Right ventricle myocardium inferior (tissue), 1 donor: ENCODE measurements at regions not wholly inside any gene's neighbourhood (a gene's known extent, or its start where the extent isn't known, plus 50 kb on each side); places are given as distances from the start of the nearest gene placed in this dataset.
"Not testable (repeated sequence)": the region's sequence is repeated elsewhere in the genome, so short reads cannot be mapped to it uniquely, and the experiment has no call there.

ENCODE experiments used
- ATAC-seq: fragments of 200-7000 bp; cut with Tn5 transposase; one replicate; pipeline ENCODE4 v1.9.1; 2020; ENCODE audit warnings: mild to moderate bottlenecking, moderate library complexity
- DNase-seq: peaks from one replicate; pipeline ENCODE4 v3.0.0; 2021; ENCODE audit errors: missing footprints
- intact Hi-C: fragments of 100-400 bp; cut with DNase I; formaldehyde crosslinking; loops from one replicate; pipeline ENCODE4 v1.11.0; 2022
- donor health status: DM: no; HTN: yes; CAD: no; lungs with severe emphysema.

DNA sequence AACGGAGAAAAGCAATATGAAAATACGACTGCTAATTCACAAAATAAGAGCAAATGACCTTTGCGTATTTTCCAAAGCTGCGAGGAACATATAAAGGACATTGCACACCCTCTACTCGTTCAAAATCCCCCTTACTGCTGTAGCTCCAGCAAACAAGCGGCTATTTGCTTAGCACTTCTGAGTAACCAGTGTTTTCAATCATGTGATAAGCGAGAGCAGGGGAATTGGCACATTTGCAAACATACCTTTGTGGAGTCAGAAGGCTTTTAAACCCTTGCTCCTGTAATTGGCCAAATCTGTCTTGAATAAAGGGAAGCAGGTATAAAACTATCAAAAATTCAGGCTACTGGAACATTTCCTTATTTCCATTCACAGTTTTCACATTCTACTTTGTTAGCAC, 610.2 kb downstream of the UBE2NL start:
- intact Hi-C loops: no loop called here
- no peak for ATAC-seq

GRCh38 chrX:144531877-144532276, 648.0 kb downstream of the UBE2NL start:
- no peak for DNase-seq

More for the DNA sequence above, 610.2 kb downstream of the UBE2NL start:
- DNase-seq: no peak

GRCh38 chrX:144566592-144566991, 680.7 kb upstream of the SPANXN1 start:
- no peak for ATAC-seq

More at GRCh38 chrX:144531877-144532276, 648.0 kb downstream of the UBE2NL start:
- ATAC-seq: no peak
- intact Hi-C loops: no loop called here

GRCh38 chrX:144586756-144587155, 660.5 kb upstream of the SPANXN1 start:
- DNase-seq: no peak
- ATAC-seq: no peak
- intact Hi-C loops: no loop called here

More at GRCh38 chrX:144566592-144566991, 680.7 kb upstream of the SPANXN1 start:
- intact Hi-C loops: no loop called here
- DNase-seq: no peak

- ATAC-seq (no peak), DNase-seq (no peak)
- intact Hi-C loops: no loop called here
Measured at GRCh38 chrX:144592036-144592435, 655.3 kb upstream of the SPANXN1 start.

- ATAC-seq: no peak
- intact Hi-C loops: no loop called here
- DNase-seq: no peak
Measured at GRCh38 chrX:144601010-144601409, 646.3 kb upstream of the SPANXN1 start.

- ATAC-seq (no peak), DNase-seq (no peak)
- intact Hi-C loops: no loop called here
Measured at GRCh38 chrX:144612076-144612475, 635.2 kb upstream of the SPANXN1 start.

GRCh38 chrX:144616317-144616716, 631.0 kb upstream of the SPANXN1 start:
- ATAC-seq: no peak
- intact Hi-C loops: no loop called here
- no peak for DNase-seq

DNA sequence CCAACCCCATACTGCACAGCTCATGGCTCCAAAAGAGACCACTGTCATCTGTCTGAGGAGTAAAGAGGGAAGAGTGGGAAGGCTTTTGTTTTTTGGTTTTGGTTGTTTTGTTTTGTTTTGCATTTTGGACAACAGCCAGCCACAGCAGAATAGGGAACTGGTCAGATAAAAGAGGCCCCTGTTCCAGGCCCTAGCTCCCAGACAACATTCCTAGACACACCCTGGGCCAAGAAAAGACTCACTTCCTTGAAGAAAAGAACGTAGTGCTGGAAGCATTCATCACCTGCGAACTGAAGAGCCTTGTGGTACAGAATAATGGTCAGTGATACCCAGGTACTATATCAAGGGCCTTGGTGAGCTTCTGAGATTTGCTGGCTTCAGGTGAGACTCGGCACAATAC, 619.4 kb upstream of the SPANXN1 start:
- DNase-seq: no peak
- intact Hi-C loops: no loop called here
- no peak for ATAC-seq

GRCh38 chrX:144634451-144634850, 612.9 kb upstream of the SPANXN1 start:
- intact Hi-C loops, DNase-seq, ATAC-seq: not testable (repeated sequence)

DNA sequence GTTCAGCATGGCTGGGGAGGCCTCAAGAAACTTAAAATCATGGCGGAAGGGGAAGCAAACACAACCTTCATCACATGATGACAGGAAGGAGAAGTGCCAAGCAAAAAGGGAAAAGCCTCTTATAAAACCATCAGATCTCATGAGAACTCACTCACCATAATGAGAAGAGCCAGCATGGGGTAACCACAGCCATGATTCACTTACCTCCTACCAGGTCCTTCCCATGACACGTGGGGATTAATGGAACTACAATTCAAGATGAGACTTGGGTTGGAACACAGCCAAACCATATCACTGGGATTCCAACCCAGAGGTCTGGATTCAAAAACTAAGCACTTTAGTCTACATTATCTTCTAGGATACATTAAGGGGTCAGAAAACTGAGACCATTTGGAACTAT, 609.6 kb upstream of the SPANXN1 start:
- ATAC-seq (no peak), DNase-seq (no peak)
- intact Hi-C loops: no loop called here

- no peak for DNase-seq
Measured at GRCh38 chrX:144648788-144649187, 598.5 kb upstream of the SPANXN1 start.

GRCh38 chrX:144681501-144681900, 565.8 kb upstream of the SPANXN1 start:
- no peak for DNase-seq
- intact Hi-C loops: no loop called here
- ATAC-seq: no peak

More at GRCh38 chrX:144648788-144649187, 598.5 kb upstream of the SPANXN1 start:
- no peak for ATAC-seq
- intact Hi-C loops: no loop called here

DNA sequence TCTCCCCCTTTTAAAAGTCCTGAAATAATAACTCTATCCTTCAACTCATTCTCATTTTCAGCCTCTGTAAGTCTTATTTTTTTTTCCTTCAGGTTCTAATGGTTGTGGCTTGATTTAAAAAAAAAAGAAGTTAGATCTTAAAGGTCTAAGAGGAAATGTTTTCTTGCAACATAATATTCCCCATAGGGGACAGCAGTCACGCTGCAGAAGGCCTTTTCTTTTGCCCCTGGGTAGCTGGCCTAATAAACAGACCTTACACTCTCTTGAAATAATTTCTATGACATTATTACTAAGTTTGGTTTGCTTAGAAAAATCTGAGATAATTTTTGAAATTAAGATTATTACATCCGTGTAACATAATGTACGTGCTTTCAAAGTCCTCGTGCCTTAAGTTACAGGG, 564.1 kb upstream of the SPANXN1 start:
- ATAC-seq: no peak
- no peak for DNase-seq
- intact Hi-C loops: no loop called here

- DNase-seq (no peak), ATAC-seq (no peak)
- intact Hi-C loops: no loop called here
Measured at GRCh38 chrX:144709841-144710240, 537.5 kb upstream of the SPANXN1 start.

DNA sequence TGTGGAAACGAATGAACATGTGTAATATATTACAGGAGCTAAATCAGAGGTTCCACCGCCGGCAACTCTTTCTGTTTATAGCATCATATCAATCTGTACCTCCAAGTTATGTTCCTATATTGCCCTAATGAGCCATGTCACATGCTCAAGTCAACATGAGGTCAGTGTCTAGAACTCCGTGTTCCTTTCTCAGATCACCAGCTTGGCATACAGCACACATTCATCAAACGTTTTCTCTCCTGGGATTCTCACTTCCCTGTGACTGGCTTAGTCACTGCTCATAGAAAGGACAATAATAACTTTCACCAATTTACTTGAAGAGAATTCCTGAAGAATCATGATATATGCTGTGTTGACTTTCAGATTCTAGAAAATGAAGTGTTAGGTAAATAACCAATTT, 532.0 kb upstream of the SPANXN1 start:
- no peak for DNase-seq
- intact Hi-C loops: no loop called here
- no peak for ATAC-seq

DNA sequence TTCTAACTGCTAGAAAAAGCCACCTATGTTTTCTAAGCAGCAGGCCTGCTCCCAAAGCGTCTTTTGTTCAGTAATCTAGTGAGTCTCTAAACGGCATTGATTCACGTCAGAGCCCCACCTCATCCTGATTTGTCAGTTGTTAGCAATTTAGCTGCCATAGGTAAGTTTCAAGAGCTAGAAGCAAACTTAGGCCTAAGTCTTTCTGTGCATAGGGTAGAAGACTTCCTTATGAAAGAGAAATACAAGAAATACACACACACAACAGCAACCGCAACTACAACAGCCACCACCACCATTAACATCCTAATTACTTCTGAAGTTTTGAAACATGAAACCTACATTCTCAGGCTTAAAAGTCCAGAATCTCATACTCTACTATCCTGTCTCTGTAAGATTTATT, 531.1 kb upstream of the SPANXN1 start:
- ATAC-seq: no peak
- intact Hi-C loops: no loop called here
- no peak for DNase-seq

DNA sequence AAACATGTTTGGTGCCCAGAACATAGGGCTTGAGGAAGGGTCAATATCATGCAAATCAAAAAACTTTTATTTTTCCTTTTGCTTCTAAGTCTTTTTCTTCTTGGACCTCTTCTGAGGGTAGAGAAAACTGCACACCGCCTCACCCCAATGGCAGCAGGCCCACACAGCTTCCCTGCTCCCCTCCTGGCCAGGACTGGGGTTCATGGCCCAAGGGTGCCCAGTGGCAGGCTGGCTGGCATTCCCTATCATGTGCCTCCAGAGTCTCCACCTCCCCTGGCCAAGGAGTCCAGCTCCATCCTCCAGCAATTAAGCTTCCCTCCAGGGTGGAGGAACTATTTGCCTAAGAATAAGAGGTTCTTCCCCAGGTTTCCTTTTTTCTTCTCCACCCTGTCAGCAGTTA, 529.6 kb upstream of the SPANXN1 start:
- intact Hi-C loops: no loop called here
- ATAC-seq (no peak), DNase-seq (no peak)

DNA sequence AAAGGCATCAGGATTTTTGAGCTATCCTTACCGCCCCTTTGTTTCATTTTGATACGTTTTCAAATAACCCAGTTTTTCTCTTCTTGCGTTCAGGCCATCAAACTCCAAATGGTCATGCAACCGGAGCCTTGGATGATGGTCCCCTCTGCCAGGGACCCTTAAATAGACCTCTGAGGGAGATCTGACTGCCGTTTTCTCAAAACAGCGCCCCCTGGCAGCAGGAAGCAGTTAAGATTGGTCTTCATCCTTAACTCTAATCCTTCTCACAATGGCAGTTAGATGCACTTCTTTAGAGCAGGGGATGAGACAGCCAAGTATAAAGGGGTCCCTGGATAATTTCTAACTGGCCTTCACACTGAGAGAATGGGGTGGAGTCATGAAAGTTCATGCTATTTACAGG, 525.0 kb upstream of the SPANXN1 start:
- no peak for ATAC-seq
- intact Hi-C loops: no loop called here
- DNase-seq: no peak

DNA sequence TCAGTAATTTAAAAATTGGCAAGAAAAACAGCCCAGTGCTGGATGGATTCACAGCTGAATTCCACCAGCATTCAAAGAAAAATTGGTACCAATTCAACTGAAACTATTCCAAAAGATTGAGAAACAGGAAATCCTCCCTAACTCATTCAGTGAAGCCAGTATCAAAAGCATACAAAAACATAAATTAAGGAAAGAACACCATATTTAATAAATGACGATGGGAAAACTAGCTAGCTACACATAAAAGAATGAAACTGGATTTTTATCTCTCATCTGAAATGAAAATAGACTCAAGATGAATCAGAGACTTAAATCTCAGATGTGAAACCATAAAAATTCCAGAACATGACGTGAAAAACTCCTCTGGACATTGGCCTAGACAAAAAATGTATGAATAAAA, 516.8 kb upstream of the SPANXN1 start:
- intact Hi-C loops: no loop called here
- ATAC-seq: no peak
- DNase-seq: no peak

DNA sequence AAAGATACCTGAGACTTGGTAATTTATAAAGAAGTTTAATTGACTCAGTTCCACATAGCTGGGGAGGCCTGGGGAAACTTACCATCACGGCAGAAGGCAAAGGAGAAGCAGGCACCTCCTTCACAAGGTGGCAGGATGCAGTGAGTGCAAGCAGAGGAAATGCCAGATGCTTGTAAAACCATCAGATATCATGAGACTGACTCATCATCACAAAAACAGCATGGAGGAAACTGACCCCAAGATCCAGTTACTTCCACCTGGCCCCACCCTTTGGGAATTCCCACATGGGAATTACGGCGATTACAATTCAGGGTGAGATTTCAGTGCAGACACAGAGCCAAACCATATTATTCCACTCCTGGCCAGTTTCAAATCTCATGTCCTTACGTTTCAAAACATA, 514.7 kb upstream of the SPANXN1 start:
- intact Hi-C loops: no loop called here
- DNase-seq (no peak), ATAC-seq (no peak)

GRCh38 chrX:144738246-144738645, 509.1 kb upstream of the SPANXN1 start:
- DNase-seq: no peak
- intact Hi-C loops: no loop called here
- no peak for ATAC-seq
